Naive B cell (primary cell): ENCODE measurements at regions not wholly inside any gene's neighbourhood (a gene's known extent, or its start where the extent isn't known, plus 50 kb on each side); places are given as distances from the start of the nearest gene placed in this dataset.
"Not testable (repeated sequence)": the region's sequence is repeated elsewhere in the genome, so short reads cannot be mapped to it uniquely, and the experiment has no call there.

Experiments used
- ATAC-seq, 2 donors: fragments of 150-1000 bp; cut with Tn5 transposase; 2 replicates each; pipeline ENCODE4 v1.10.0; 2021; ENCODE audit warnings: low read depth in 2 of 2, mild to moderate bottlenecking in 2 of 2, moderate library complexity in 2 of 2
- DNase-seq: peaks from one replicate; pipeline ENCODE4 v3.0.0; 2022
- H3K27ac Mint-ChIP-seq, 6 donors: one replicate each; pipeline ENCODE4 v1.8.0; 2020 to 2022; ENCODE audit warnings: mild to moderate bottlenecking in 6 of 6, mixed read lengths in 6 of 6, moderate library complexity in 5 of 6, inconsistent platforms in 2 of 6
- H3K27me3 Mint-ChIP-seq, 3 donors: one replicate each; pipeline ENCODE4 v1.8.0; 2021 to 2022; ENCODE audit warnings: mixed read lengths in 3 of 3, mild to moderate bottlenecking in 1 of 3
- H3K36me3 Mint-ChIP-seq, 2 donors: one replicate each; pipeline ENCODE4 v1.8.0; 2020 to 2022; ENCODE audit warnings: mixed read lengths in 2 of 2, inconsistent platforms in 1 of 2, mild to moderate bottlenecking in 1 of 2
- H3K4me1 Mint-ChIP-seq, 3 donors: one replicate each; pipeline ENCODE4 v1.8.0; 2020 to 2022; ENCODE audit warnings: mixed read lengths in 3 of 3, inconsistent platforms in 1 of 3, mild to moderate bottlenecking in 1 of 3, moderate library complexity in 1 of 3
- H3K4me3 Mint-ChIP-seq, 8 donors: one replicate each; pipeline ENCODE4 v1.8.0; 2020 to 2022; ENCODE audit warnings: mild to moderate bottlenecking in 8 of 8, mixed read lengths in 8 of 8, moderate library complexity in 8 of 8, inconsistent platforms in 2 of 8
- H3K9me3 Mint-ChIP-seq, 7 donors: one replicate each; pipeline ENCODE4 v1.8.0; 2020 to 2022; ENCODE audit warnings: mixed read lengths in 7 of 7, mild to moderate bottlenecking in 5 of 7, inconsistent platforms in 2 of 7, moderate library complexity in 1 of 7

DNA sequence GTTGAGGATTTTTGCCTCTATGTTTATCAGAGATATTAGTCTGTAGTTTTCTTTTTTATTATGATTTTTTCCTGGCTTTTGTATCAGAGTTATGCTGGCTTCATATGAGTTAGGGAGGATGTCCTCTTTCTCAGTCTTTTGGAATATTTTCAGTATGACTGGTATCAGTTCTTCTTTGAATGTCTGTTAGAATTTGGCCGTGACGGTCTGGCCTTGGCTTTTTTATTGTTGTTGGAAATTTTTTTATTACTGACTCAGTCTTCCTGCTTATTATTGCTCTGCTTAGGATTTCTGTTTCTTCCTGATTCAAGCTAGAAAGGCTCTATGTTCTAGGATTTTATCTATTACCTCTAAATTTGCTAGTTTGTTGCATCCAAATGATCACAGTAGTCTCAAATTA is 421.9 kb downstream of the CDH10 start:
- ATAC-seq (no peak), DNase-seq (no peak)
- no peaks in the 10 kb centered on the region for H3K27me3 Mint-ChIP-seq
- H3K27ac Mint-ChIP-seq: no peak overlapping the region
- peaks cover 5 to 45% (median 12%) of the 10 kb centered on the region in 7 donors for H3K9me3 Mint-ChIP-seq
- H3K4me3 Mint-ChIP-seq: no peak overlapping the region
- no peaks in the 10 kb centered on the region for H3K36me3 Mint-ChIP-seq
- no peaks in the 10 kb centered on the region for H3K4me1 Mint-ChIP-seq

DNA sequence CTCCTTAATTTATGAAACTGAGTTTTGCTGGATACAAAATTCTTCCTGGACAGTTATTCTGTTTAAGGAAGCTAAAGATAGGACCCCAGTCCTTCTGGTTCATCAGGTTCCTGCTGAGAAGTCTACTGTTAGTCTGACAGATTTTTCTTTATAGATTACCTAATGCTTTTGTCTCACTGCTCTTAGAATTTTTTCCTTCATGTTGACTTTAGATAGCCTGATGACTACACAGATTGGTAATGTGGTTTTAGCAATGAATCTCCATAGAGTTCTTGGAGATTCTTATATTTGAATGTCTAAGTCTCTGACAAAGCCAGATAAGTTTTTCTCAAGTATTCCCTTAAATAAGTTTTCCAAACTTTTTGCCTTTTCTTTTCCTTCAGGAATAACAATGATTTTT is 419.7 kb downstream of the CDH10 start:
- Mint-ChIP-seq H3K4me3 (no peak overlapping the region), H3K27me3 (no peaks in the 10 kb centered on the region), H3K27ac (no peak overlapping the region), H3K4me1 (no peaks in the 10 kb centered on the region), H3K9me3 (peaks cover 0 to 34% (median 9%) of the 10 kb centered on the region in 7 donors), H3K36me3 (no peaks in the 10 kb centered on the region)
- DNase-seq (no peak), ATAC-seq (no peak)

DNA sequence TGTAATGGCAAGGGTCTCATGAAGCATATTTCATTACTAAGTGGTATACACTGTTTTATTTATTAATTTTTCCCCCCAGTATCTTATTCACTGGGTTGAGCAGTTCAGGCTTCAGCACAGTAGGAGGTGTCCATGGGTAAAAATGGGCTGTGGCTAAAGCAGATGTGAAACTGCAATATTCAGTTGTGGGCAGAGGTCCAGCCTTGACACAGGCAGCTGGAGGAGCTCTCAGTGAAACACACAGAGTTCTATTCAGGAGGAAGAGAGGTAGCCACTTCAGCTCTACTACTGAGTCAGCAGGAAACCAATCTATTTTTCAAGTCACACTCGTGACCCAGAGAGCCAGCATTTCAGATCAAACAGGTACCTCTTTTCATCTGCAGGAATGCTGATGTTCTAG is 418.3 kb downstream of the CDH10 start:
- no peak for ATAC-seq
- H3K9me3 Mint-ChIP-seq: peaks cover 1 to 22% (median 6%) of the 10 kb centered on the region in 7 donors
- no peak overlapping the region for H3K27ac Mint-ChIP-seq
- no peaks in the 10 kb centered on the region for H3K27me3 Mint-ChIP-seq
- peak overlapping the region in 1 of 8 donors; percentile 48 for H3K4me3 Mint-ChIP-seq
- no peaks in the 10 kb centered on the region for H3K4me1 Mint-ChIP-seq
- DNase-seq: no peak
- no peaks in the 10 kb centered on the region for H3K36me3 Mint-ChIP-seq

DNA sequence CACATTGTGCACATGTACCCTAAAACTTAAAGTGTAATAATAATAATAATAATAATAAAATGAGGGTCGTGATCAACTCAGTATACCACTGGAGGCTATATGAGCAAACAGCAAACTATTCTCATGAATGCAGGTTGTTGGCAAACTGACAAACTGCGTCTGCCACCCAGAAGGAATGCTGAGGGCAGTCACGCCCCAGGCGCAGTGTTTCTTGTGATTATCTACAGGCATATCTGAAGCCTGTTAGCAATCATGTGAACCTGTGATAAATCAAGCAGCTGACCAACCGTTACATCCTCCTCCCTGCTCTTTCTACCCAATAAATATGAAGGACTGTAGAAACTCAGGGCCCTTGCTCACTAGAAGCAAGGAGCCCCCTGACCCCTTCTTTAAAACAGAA is 416.9 kb downstream of the CDH10 start:
- H3K27me3 Mint-ChIP-seq, H3K36me3 Mint-ChIP-seq, DNase-seq, H3K4me3 Mint-ChIP-seq, H3K27ac Mint-ChIP-seq, ATAC-seq, H3K4me1 Mint-ChIP-seq: not testable (repeated sequence)
- H3K9me3 Mint-ChIP-seq: peaks cover 0 to 17% (median 5%) of the 10 kb centered on the region in 7 donors

DNA sequence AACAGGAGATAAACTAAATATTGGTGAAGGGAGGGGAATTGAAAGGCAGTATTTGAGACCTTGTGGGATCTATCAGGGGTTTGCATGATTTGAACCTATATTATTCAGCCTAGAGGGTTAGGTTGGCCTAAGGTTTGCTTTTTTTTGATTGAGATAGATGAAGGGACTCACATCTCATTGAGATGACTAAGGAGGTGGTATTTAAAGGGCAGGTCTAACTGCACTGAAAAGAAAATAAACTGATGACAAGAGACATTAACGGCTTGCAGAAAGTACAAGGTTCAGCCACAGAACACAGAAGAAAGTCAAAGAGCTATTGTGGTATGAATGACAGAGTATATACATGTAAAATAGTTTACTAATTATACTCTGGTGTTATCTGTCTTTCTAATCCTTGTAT is 412.7 kb downstream of the CDH10 start:
- no peak overlapping the region for H3K27ac Mint-ChIP-seq
- H3K4me3 Mint-ChIP-seq: no peak overlapping the region
- peaks cover 0 to 7% (median 0%) of the 10 kb centered on the region in 7 donors for H3K9me3 Mint-ChIP-seq
- ATAC-seq (no peak), DNase-seq (no peak)
- no peaks in the 10 kb centered on the region for H3K4me1 Mint-ChIP-seq
- H3K27me3 Mint-ChIP-seq: no peaks in the 10 kb centered on the region
- no peaks in the 10 kb centered on the region for H3K36me3 Mint-ChIP-seq

DNA sequence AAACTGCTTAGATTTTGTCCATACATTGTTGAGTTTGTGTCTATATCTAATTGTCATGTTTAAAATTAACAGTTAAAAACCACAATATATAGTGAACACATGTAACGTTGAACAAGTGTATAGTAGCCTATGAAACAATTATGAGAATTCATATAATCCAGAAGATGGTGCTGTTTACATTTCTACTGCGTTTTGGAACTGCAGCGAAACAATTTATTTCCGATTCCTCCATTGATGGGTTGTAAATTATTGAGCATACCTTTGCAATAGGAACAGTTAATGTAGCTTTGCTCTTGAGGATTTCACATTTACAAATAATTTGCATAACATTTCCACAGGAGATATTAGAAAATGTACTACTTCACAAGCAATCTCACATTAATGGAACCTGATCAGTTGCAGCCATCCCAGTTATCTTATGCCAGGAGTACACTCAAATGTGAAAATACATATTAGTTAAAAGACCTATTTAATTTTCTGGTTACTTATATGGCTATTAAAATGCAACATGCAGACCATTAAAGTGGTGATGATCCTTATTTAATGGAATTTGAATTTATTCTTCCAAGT is 411.8 kb downstream of the CDH10 start:
- Mint-ChIP-seq H3K4me1 (no peaks in the 10 kb centered on the region), H3K36me3 (no peaks in the 10 kb centered on the region), H3K27ac (no peak overlapping the region), H3K4me3 (no peak overlapping the region), H3K9me3 (peaks cover 0 to 7% (median 0%) of the 10 kb centered on the region in 7 donors), H3K27me3 (no peaks in the 10 kb centered on the region)
- DNase-seq: no peak
- no peak for ATAC-seq

DNA sequence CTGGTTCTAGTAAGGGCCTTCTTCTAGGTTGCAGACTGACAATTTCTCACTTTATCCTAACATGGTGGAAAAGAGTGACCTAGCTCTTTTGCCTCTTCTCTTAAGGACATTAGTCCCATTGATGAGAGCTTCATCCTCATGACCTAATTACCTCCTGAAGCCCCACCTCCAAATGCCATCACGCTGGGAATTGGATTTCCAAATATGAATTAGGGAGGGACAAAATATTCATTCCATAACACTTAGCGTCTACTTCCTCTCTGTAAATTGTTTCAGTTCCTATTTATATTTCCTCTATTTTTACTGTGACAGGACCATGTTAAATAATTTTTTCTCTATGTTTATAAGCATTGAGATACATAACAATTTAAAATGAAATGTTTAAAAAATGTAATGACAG is 408.8 kb downstream of the CDH10 start:
- H3K27ac Mint-ChIP-seq: no peak overlapping the region
- H3K4me3 Mint-ChIP-seq: no peak overlapping the region
- H3K36me3 Mint-ChIP-seq: no peaks in the 10 kb centered on the region
- no peaks in the 10 kb centered on the region for H3K4me1 Mint-ChIP-seq
- no peaks in the 10 kb centered on the region for H3K27me3 Mint-ChIP-seq
- DNase-seq: no peak
- no peak for ATAC-seq
- H3K9me3 Mint-ChIP-seq: peaks cover 0 to 7% (median 0%) of the 10 kb centered on the region in 7 donors

DNA sequence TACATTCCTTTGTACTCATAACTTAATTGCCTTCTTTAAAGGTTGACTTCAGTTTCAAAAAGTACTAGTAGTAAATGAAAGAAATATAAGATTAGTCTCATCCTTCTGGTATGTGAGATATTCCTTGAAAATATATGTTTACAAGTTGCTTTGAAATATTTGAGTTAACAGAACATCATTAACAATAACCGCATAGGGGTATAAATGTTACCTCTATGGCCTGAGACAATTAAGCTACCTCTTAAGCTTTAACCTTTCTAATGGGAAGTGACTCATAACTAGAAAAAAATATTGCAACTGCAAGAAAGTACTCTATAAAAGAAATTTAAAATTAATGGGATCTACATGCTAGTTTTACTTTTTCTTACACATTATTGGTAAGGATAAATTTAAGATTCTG is 399.0 kb downstream of the CDH10 start:
- no peaks in the 10 kb centered on the region for H3K36me3 Mint-ChIP-seq
- no peaks in the 10 kb centered on the region for H3K27me3 Mint-ChIP-seq
- ATAC-seq: no peak
- H3K4me3 Mint-ChIP-seq: no peak overlapping the region
- H3K4me1 Mint-ChIP-seq: no peaks in the 10 kb centered on the region
- H3K9me3 Mint-ChIP-seq: peaks cover 0 to 12% (median 0%) of the 10 kb centered on the region in 7 donors
- no peak for DNase-seq
- no peak overlapping the region for H3K27ac Mint-ChIP-seq

DNA sequence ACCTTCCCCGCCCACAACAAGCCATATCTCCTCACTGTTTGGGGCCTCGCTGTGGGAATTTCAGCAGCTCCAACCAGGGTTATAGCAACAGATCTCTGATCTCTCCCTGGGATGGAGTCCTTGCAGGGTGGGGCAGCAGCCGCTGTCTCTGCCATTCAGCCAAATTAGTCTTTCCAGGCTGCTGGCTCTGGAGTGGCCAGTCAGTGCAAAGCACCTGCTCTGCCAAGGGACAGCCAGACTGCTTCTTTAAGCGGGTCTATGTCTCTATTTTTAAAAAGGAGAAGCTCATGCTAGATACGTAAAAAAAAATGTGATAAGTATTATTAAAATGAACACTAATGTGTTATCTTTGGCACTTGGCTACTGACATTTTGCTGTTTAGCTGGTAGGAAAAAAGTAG is 380.2 kb downstream of the CDH10 start:
- Mint-ChIP-seq H3K27ac (no peak overlapping the region), H3K36me3 (no peaks in the 10 kb centered on the region), H3K4me1 (no peaks in the 10 kb centered on the region), H3K27me3 (no peaks in the 10 kb centered on the region), H3K4me3 (no peak overlapping the region), H3K9me3 (peaks cover 0 to 6% (median 4%) of the 10 kb centered on the region in 7 donors)
- ATAC-seq (no peak), DNase-seq (no peak)

DNA sequence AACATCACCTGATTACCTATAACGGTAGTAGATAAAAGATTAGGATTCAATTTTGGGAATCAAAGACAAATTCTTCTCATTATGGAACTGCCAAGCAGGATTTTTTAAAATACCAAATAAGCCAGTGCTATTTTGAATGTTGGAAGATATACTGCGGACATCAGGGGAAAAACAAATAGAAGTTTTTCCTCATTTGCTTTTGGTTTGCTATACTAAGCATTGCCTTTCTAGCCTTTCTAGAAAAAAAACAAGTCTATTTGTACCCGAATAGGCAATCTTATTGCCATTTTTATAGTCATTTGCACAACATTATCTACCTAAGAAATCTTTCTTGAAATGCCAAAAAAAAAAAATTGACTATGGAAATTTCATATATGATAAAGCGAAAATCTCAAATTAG is 379.5 kb downstream of the CDH10 start:
- no peak for ATAC-seq
- no peaks in the 10 kb centered on the region for H3K27me3 Mint-ChIP-seq
- no peak for DNase-seq
- H3K27ac Mint-ChIP-seq: no peak overlapping the region
- peaks cover 0 to 6% (median 4%) of the 10 kb centered on the region in 7 donors for H3K9me3 Mint-ChIP-seq
- no peaks in the 10 kb centered on the region for H3K36me3 Mint-ChIP-seq
- H3K4me3 Mint-ChIP-seq: no peak overlapping the region
- no peaks in the 10 kb centered on the region for H3K4me1 Mint-ChIP-seq

DNA sequence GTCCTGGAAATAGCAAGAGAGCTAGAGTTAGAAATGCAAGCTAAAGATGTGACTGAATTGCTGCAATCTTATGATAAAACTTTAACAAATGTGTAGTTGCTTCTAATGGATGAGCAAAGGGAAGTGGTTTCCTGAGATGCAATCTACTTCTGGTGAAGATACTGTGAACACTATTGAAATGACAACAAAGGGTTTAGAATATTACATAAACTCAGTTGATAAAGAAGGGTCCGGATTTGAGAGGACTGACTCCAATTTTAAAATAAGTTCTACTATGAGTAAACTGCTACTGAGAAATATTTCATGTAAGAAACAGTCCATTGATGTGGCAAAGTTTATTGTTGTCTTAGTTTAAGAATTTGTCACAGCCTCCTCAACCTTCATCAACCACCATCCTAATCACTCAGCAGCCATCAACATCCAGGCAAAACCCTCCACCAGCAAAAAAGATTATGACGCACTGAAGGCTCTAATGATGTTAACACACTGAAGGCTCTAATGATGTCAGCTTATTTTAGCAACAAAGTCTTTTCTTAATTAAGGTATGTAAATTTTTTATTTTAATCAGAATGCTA is 376.2 kb downstream of the CDH10 start:
- DNase-seq (no peak), ATAC-seq (no peak)
- H3K27ac Mint-ChIP-seq: no peak overlapping the region
- peaks cover 0 to 8% (median 5%) of the 10 kb centered on the region in 7 donors for H3K9me3 Mint-ChIP-seq
- H3K36me3 Mint-ChIP-seq: no peaks in the 10 kb centered on the region
- H3K27me3 Mint-ChIP-seq: no peaks in the 10 kb centered on the region
- H3K4me1 Mint-ChIP-seq: no peaks in the 10 kb centered on the region
- H3K4me3 Mint-ChIP-seq: no peak overlapping the region

DNA sequence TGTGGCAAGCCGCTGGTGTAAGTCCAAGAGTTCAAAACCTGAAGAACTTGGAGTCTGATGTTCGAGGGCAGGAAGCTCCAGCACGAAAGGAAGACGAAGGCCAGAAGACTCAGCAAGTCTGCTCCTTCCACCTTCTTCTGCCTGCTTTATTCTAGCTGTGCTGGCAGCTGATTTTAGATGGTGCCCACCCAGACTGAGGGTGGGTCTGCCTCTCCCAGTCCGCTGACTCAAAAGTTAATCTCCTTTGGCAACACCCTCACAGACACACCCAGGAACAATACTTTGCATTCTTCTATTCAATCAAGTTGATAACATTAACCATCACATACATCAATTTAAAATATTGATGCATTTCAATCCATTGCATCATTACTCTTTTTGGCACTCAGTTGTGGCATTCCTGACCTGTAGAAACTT is 373.1 kb downstream of the CDH10 start:
- H3K27me3 Mint-ChIP-seq, H3K27ac Mint-ChIP-seq, DNase-seq: not testable (repeated sequence)

DNA sequence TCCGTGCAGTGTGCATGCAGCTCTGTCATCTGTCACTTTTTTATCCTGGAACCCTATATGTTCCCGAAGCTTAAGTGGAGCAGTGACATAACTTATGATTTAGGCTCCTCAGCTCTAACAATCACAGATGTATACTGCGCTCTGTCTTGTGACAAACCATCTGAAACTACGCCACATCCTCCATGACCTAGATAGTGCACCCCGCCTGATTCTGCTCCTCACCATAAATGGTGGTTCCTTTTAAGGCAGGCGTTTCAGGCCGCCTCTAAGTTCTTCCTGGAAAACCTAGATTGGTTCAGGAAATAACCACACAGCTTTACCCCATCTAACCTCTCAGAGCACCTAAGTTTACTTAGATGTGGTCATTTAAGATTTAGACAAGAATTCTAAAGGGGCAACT is 372.0 kb downstream of the CDH10 start:
- H3K27ac Mint-ChIP-seq: peak overlapping the region in 1 of 6 donors; percentile 29
- no peak for ATAC-seq
- no peaks in the 10 kb centered on the region for H3K27me3 Mint-ChIP-seq
- H3K4me3 Mint-ChIP-seq: no peak overlapping the region
- DNase-seq: no peak
- H3K9me3 Mint-ChIP-seq: peaks cover 0 to 5% (median 2%) of the 10 kb centered on the region in 7 donors
- no peaks in the 10 kb centered on the region for H3K36me3 Mint-ChIP-seq
- no peaks in the 10 kb centered on the region for H3K4me1 Mint-ChIP-seq

More for the DNA sequence above, 373.1 kb downstream of the CDH10 start:
- not testable (repeated sequence) for H3K4me3 Mint-ChIP-seq, H3K36me3 Mint-ChIP-seq, H3K9me3 Mint-ChIP-seq, H3K4me1 Mint-ChIP-seq, ATAC-seq

DNA sequence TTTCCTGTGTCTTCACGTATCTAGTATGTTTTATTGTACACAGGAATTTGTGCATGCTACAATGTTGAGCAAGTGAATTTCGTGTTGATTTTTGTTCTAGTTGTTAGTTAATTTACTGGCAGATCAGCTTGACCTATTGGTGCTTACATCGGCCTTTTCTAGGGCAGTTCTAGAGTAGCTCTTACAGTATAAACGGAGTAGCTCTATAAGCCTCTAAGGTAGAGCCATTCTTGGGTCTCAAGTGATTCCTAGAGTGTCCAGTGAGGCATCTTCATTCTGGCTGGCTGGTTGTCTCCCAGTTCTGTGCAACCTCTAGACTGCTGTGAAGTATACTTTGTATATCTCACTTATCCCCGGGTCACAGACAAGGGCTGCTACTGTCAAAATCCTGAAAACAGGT is 364.6 kb downstream of the CDH10 start:
- Mint-ChIP-seq H3K4me1 (no peaks in the 10 kb centered on the region), H3K27me3 (no peaks in the 10 kb centered on the region), H3K36me3 (no peaks in the 10 kb centered on the region), H3K9me3 (peaks cover 0 to 9% (median 0%) of the 10 kb centered on the region in 7 donors), H3K27ac (no peak overlapping the region), H3K4me3 (no peak overlapping the region)
- DNase-seq: no peak
- no peak for ATAC-seq

DNA sequence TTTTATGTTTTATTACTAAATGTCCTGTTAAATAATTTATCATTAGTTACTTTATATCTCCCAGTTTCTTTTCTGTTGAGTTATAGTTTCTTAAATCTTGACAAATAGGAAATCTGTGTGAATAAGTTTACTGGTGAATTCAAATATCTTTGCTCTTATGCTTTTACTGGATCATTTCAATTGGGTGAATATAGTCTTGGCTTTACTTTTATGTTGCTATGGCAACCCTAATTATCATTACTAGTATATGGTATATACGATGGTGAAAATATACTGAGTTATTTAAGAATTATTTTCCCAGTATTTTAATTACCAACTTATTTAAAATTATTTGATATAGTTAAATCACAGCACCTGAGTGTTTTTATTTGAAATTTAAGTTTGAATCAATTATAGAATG is 363.0 kb downstream of the CDH10 start:
- Mint-ChIP-seq H3K4me3 (no peak overlapping the region), H3K9me3 (peaks cover 0 to 9% (median 5%) of the 10 kb centered on the region in 7 donors)

More for the DNA sequence above, 363.0 kb downstream of the CDH10 start:
- Mint-ChIP-seq H3K27me3 (no peaks in the 10 kb centered on the region), H3K36me3 (no peaks in the 10 kb centered on the region), H3K4me1 (no peaks in the 10 kb centered on the region), H3K27ac (no peak overlapping the region)
- ATAC-seq (no peak), DNase-seq (no peak)
